ENCODE measurements at regions not wholly inside any gene's neighbourhood (a gene's known extent, or its start where the extent isn't known, plus 50 kb on each side); places are given as distances from the start of the nearest gene placed in this dataset.

DNA sequence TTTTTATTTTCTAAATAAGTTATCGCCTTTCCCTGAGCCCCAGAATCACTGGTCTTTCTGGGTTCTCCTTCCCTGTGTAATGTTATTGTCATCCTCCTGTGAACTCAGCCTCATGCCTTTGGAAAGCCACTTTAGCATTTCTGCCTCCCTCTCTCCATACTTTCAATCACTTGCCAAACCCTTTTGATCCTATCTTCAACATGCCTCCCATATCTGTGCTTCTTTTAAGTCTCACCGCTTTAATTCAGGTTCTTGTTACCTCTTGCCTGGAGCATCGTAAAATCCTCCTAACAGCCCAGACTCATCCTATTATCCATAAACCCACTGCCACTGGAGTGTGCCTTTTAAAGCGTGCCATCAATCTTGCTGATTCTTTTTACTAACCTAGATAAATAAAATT is 321.8 kb downstream of the BMP4 start:
- BruUV-seq (replicated peaks), result no TSS peak
- H3K27me3 ChIP-seq (ENCODE audit: low read length), result no peaks in the 10 kb centered on the region; the same call in 1 of the 2 replicates
- no peak overlapping the region for H3K27ac ChIP-seq (ENCODE audit: low read length)
- no peaks in the 10 kb centered on the region for H3K9me2 ChIP-seq (replicated peaks; ENCODE audit: low read length)
- H3K79me2 ChIP-seq (ENCODE audit: low read length), result no peaks in the 10 kb centered on the region
- no peaks in the 10 kb centered on the region for H3K9me3 ChIP-seq (ENCODE audit: low read length)
- no peaks in the 10 kb centered on the region for H3K36me3 ChIP-seq (ENCODE audit: low read depth, low read length)
- no peak for ATAC-seq
- H3K4me2 ChIP-seq (ENCODE audit: low read length), result no peak overlapping the region
- DNase-seq, result no peak
- no peak overlapping the region for H2AFZ ChIP-seq (ENCODE audit: low read length)
- H3F3A ChIP-seq (ENCODE audit: low read length, unreplicated experiment), result no peaks in the 10 kb centered on the region
- H3K4me3 ChIP-seq (ENCODE audit: low read length), result no peak overlapping the region
- ChIA-PET CTCF (no interaction called here), POLR2A (ENCODE audit: unreplicated experiment) (no interaction called here)
- no peaks in the 10 kb centered on the region for H4K20me1 ChIP-seq (ENCODE audit: low read length)
- no peak overlapping the region for H3K9ac ChIP-seq (ENCODE audit: low read length)
- intact Hi-C loops (cut with micrococcal nuclease), result no loop called here
- no peaks in the 10 kb centered on the region for H3K4me1 ChIP-seq (ENCODE audit: insufficient read depth, low read length)
- TF ChIP-seq EZH2 (IDR thresholded peaks at IDR 0.05; ENCODE audit: low read length, unreplicated experiment) (no peak), EZH2phosphoT487 (IDR thresholded peaks at IDR 0.05; ENCODE audit: borderline replicate concordance, low read length) (no peak)
- TF ChIP-seq, protein P1, sequence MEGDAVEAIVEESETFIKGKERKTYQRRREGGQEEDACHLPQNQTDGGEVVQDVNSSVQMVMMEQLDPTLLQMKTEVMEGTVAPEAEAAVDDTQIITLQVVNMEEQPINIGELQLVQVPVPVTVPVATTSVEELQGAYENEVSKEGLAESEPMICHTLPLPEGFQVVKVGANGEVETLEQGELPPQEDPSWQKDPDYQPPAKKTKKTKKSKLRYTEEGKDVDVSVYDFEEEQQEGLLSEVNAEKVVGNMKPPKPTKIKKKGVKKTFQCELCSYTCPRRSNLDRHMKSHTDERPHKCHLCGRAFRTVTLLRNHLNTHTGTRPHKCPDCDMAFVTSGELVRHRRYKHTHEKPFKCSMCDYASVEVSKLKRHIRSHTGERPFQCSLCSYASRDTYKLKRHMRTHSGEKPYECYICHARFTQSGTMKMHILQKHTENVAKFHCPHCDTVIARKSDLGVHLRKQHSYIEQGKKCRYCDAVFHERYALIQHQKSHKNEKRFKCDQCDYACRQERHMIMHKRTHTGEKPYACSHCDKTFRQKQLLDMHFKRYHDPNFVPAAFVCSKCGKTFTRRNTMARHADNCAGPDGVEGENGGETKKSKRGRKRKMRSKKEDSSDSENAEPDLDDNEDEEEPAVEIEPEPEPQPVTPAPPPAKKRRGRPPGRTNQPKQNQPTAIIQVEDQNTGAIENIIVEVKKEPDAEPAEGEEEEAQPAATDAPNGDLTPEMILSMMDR (conservative IDR thresholded peaks at IDR 0.05; ENCODE audit: low read depth, low read length), result no peak

DNA sequence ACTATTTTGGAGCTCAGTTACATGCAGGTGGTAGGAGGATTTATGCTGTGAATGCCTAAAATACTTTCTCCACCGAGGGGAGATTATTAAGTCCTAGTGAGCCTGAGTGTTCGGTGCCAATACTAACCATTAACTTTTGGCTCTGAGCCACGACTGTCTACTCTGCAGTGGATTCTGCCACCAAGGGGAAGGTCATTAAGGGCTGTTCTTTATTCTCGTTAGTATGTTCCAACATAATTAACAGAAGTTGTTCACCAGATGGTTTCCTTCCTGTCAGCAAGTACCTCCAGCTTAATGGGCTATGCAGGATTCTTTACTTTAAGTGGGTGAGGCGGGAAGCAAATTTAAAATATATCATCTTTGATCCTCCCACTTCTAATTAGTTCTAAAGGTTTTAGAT is 326.3 kb downstream of the BMP4 start:
- no peaks in the 10 kb centered on the region for H3K4me1 ChIP-seq (ENCODE audit: insufficient read depth, low read length)
- H3K79me2 ChIP-seq (ENCODE audit: low read length), result no peaks in the 10 kb centered on the region
- BruUV-seq (replicated peaks), result no TSS peak
- no peaks in the 10 kb centered on the region for H3K36me3 ChIP-seq (ENCODE audit: low read depth, low read length)
- DNase-seq, result no peak
- no peak overlapping the region for H3K4me3 ChIP-seq (ENCODE audit: low read length)
- H3K27ac ChIP-seq (ENCODE audit: low read length), result no peak overlapping the region
- no peaks in the 10 kb centered on the region for H3K9me2 ChIP-seq (replicated peaks; ENCODE audit: low read length)
- ChIA-PET CTCF (no interaction called here), POLR2A (ENCODE audit: unreplicated experiment) (interaction anchor here (0.6 kb wide), 1 partner anchor 43 kb away, joined by 3 read pairs; no protein-coding TSS in a partner anchor)
- H3K4me2 ChIP-seq (ENCODE audit: low read length), result no peak overlapping the region
- no peak for ATAC-seq
- H3K9ac ChIP-seq (ENCODE audit: low read length), result no peak overlapping the region
- no peaks in the 10 kb centered on the region for H4K20me1 ChIP-seq (ENCODE audit: low read length)
- no peak overlapping the region for H2AFZ ChIP-seq (ENCODE audit: low read length)
- no peaks in the 10 kb centered on the region for H3F3A ChIP-seq (ENCODE audit: low read length, unreplicated experiment)
- intact Hi-C loops (cut with micrococcal nuclease), result no loop called here
- H3K9me3 ChIP-seq (ENCODE audit: low read length), result no peaks in the 10 kb centered on the region
- H3K27me3 ChIP-seq (ENCODE audit: low read length), result peaks cover 14% of the 10 kb centered on the region; the same call in 1 of the 2 replicates
- TF ChIP-seq EZH2 (IDR thresholded peaks at IDR 0.05; ENCODE audit: low read length, unreplicated experiment) (no peak), EZH2phosphoT487 (IDR thresholded peaks at IDR 0.05; ENCODE audit: borderline replicate concordance, low read length) (no peak)
- TF ChIP-seq, protein P1 (conservative IDR thresholded peaks at IDR 0.05; ENCODE audit: low read depth, low read length), result no peak

DNA sequence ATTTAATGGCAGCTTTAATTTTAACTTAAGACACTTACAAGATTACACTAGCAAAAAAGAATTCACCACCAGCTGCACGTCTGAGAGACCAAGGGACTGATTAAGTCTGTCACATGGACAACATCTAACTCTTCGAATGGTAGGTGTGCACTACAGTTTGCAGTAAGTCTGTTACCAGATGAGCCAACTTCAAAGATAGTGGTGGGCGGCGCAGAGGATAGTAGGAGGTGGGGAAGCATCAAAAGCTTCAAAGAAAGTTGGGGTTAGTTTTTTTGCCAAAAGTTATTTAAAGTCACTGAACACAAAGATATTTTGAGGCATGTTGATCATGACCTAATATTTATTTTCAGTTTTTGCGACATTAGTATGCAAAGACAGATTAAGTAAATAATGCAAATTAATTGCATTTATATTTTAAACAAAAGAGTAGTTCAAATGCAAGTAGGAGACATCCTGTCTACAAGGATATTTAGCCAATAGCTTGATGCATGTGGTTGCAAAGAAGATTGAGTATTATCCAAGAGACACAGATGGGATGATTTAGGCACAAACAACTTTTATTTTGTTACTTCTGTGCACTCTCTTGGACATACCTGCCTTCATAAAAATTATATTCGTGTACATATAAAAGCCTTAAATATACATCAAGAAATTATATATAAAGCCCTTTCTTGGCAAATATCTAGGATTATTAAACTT is 327.7 kb downstream of the BMP4 start:
- POLR2A ChIA-PET (ENCODE audit: unreplicated experiment), result no interaction called here
- CTCF ChIA-PET, result no interaction called here
- Histone ChIP-seq H3K9ac (ENCODE audit: low read length) (no peak overlapping the region), H3K4me1 (ENCODE audit: insufficient read depth, low read length) (no peaks in the 10 kb centered on the region), H3K79me2 (ENCODE audit: low read length) (no peaks in the 10 kb centered on the region), H4K20me1 (ENCODE audit: low read length) (no peaks in the 10 kb centered on the region), H3K9me3 (ENCODE audit: low read length) (no peaks in the 10 kb centered on the region), H3F3A (ENCODE audit: low read length, unreplicated experiment) (no peaks in the 10 kb centered on the region), H2AFZ (ENCODE audit: low read length) (no peak overlapping the region), H3K27me3 (ENCODE audit: low read length) (peaks cover 19% of the 10 kb centered on the region; the same call in 1 of the 2 replicates), H3K36me3 (ENCODE audit: low read depth, low read length) (no peaks in the 10 kb centered on the region), H3K4me3 (ENCODE audit: low read length) (no peak overlapping the region), H3K4me2 (ENCODE audit: low read length) (no peak overlapping the region), H3K27ac (ENCODE audit: low read length) (no peak overlapping the region), H3K9me2 (replicated peaks; ENCODE audit: low read length) (no peaks in the 10 kb centered on the region)
- no TSS peak for BruUV-seq (replicated peaks)
- TF ChIP-seq EZH2 (IDR thresholded peaks at IDR 0.05; ENCODE audit: low read length, unreplicated experiment) (no peak), EZH2phosphoT487 (IDR thresholded peaks at IDR 0.05; ENCODE audit: borderline replicate concordance, low read length) (no peak)
- TF ChIP-seq, protein P1 (conservative IDR thresholded peaks at IDR 0.05; ENCODE audit: low read depth, low read length), result no peak
- ATAC-seq, result no peak
- intact Hi-C loops (cut with micrococcal nuclease), result no loop called here
- DNase-seq, result no peak

Measured in PC-3 (cell line).